Chondrocyte (in vitro differentiated cells): ENCODE measurements at regions not wholly inside any gene's neighbourhood (a gene's known extent, or its start where the extent isn't known, plus 50 kb on each side); places are given as distances from the start of the nearest gene placed in this dataset.

Experiments used
- DNase-seq: peaks from one replicate; pipeline ENCODE4 v3.0.0; 2021; ENCODE audit warnings: mixed read lengths, low spot score
- H3K27ac Mint-ChIP-seq: one replicate; pipeline ENCODE4 v1.8.0; 2021; ENCODE audit warnings: mild to moderate bottlenecking, moderate library complexity, mixed read lengths; ENCODE audit not compliant: unreplicated experiment
- H3K27me3 Mint-ChIP-seq: 2 replicates; pipeline ENCODE4 v1.8.0; 2021; ENCODE audit warnings: low read depth, mixed read lengths
- H3K36me3 Mint-ChIP-seq: 2 replicates; pipeline ENCODE4 v1.8.0; 2021; ENCODE audit warnings: low read depth, mixed read lengths
- H3K4me1 Mint-ChIP-seq: 2 replicates; pipeline ENCODE4 v1.8.0; 2021; ENCODE audit warnings: low read depth, mild to moderate bottlenecking, mixed read lengths
- H3K4me3 Mint-ChIP-seq: one replicate; pipeline ENCODE4 v1.8.0; 2021; ENCODE audit warnings: mild to moderate bottlenecking, moderate library complexity, mixed read lengths; ENCODE audit not compliant: unreplicated experiment
- H3K9me3 Mint-ChIP-seq: 2 replicates; pipeline ENCODE4 v1.8.0; 2021; ENCODE audit warnings: low read depth, mixed read lengths
- TF ChIP-seq, protein P1 (sequence below): fragments of 200-600 bp; sonication (generic); IDR thresholded peaks from 2 replicates; pipeline ENCODE4 v1.5.0; 2021; ENCODE audit warnings: antibody characterized with exemption, mild to moderate bottlenecking, moderate library complexity

- TF ChIP-seq, protein P1, sequence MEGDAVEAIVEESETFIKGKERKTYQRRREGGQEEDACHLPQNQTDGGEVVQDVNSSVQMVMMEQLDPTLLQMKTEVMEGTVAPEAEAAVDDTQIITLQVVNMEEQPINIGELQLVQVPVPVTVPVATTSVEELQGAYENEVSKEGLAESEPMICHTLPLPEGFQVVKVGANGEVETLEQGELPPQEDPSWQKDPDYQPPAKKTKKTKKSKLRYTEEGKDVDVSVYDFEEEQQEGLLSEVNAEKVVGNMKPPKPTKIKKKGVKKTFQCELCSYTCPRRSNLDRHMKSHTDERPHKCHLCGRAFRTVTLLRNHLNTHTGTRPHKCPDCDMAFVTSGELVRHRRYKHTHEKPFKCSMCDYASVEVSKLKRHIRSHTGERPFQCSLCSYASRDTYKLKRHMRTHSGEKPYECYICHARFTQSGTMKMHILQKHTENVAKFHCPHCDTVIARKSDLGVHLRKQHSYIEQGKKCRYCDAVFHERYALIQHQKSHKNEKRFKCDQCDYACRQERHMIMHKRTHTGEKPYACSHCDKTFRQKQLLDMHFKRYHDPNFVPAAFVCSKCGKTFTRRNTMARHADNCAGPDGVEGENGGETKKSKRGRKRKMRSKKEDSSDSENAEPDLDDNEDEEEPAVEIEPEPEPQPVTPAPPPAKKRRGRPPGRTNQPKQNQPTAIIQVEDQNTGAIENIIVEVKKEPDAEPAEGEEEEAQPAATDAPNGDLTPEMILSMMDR = no peak
- Mint-ChIP-seq H3K27me3 (peaks cover 12% of the 10 kb centered on the region), H3K9me3 (no peaks in the 10 kb centered on the region), H3K36me3 (no peaks in the 10 kb centered on the region), H3K27ac (no peak overlapping the region), H3K4me1 (no peaks in the 10 kb centered on the region), H3K4me3 (no peak overlapping the region)
- no peak for DNase-seq
Measured at GRCh38 chr12:130254461-130255276, 83.0 kb upstream of the PIWIL1 start.

DNA sequence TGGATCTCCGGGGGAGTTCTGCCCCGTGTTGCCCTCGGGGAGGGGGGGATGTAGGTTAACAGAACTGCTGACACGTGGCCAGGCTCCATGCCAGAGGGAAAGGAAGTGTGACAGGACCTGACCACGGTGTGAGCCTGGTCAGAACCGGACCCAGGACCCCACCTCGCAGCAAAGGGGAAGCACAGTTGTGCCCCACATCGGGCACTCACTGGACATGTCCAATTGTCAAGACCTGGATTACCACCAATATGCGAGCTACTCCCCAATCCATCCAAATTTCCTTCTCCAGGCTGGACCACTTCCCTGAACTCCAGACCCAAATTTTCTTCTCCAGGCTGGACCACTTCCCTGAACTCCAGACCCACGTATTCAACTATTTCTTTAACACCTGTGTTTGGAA is 78.8 kb upstream of the PIWIL1 start:
- Mint-ChIP-seq H3K36me3 (no peaks in the 10 kb centered on the region), H3K4me3 (no peak overlapping the region), H3K4me1 (no peaks in the 10 kb centered on the region), H3K27me3 (peaks cover 10% of the 10 kb centered on the region), H3K27ac (no peak overlapping the region), H3K9me3 (no peaks in the 10 kb centered on the region)
- no peak for DNase-seq
- TF ChIP-seq, protein P1 = no peak

DNA sequence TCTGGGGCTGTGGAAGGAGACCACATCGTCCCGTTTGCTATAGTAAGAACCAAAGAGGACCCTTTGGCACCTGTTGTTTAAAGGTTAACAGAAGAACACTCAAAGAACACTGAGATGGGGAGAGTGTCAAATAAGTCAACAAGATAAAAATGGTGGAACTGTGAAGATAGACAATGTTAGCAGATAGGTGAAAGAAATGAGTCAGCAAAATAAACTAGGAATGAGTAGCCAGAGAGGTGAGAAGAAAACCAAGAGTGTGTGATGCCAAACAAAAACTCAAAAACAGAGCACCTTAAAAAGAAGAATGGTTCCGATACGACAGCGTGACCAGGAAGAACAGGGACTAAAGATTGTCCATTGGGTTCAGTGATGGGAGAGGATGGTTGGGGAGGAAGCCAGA is 74.7 kb upstream of the PIWIL1 start:
- Mint-ChIP-seq H3K9me3 (no peaks in the 10 kb centered on the region), H3K27me3 (peaks cover 10% of the 10 kb centered on the region)

GRCh38 chr12:130263996-130264395 is 73.7 kb upstream of the PIWIL1 start:
- TF ChIP-seq, protein P1 = no peak
- H3K4me1 Mint-ChIP-seq = no peaks in the 10 kb centered on the region
- H3K36me3 Mint-ChIP-seq = no peaks in the 10 kb centered on the region
- no peaks in the 10 kb centered on the region for H3K9me3 Mint-ChIP-seq
- H3K27me3 Mint-ChIP-seq = peaks cover 10% of the 10 kb centered on the region
- DNase-seq = no peak
- no peak overlapping the region for H3K27ac Mint-ChIP-seq
- no peak overlapping the region for H3K4me3 Mint-ChIP-seq

More for the DNA sequence above, 74.7 kb upstream of the PIWIL1 start:
- H3K4me1 Mint-ChIP-seq = no peaks in the 10 kb centered on the region
- no peak overlapping the region for H3K27ac Mint-ChIP-seq
- H3K36me3 Mint-ChIP-seq = no peaks in the 10 kb centered on the region
- no peak overlapping the region for H3K4me3 Mint-ChIP-seq
- TF ChIP-seq, protein P1 = no peak
- no peak for DNase-seq

- TF ChIP-seq, protein P1 = no peak
- Mint-ChIP-seq H3K4me1 (no peaks in the 10 kb centered on the region), H3K36me3 (no peaks in the 10 kb centered on the region), H3K27me3 (peaks cover 1% of the 10 kb centered on the region), H3K27ac (no peak overlapping the region), H3K9me3 (no peaks in the 10 kb centered on the region), H3K4me3 (no peak overlapping the region)
- no peak for DNase-seq
Measured at GRCh38 chr12:130266751-130267150, 70.9 kb upstream of the PIWIL1 start.
